Loucy (cell line): ENCODE measurements at regions not wholly inside any gene's neighbourhood (a gene's known extent, or its start where the extent isn't known, plus 50 kb on each side); places are given as distances from the start of the nearest gene placed in this dataset.

Source experiments
- CTCF ChIP-seq: fragments of 200-600 bp; sonication (generic); conservative IDR thresholded peaks from 2 replicates; pipeline ENCODE4 v1.5.1; 2014; ENCODE audit warnings: mild to moderate bottlenecking, antibody characterized with exemption, low read length
- EZH2phosphoT487 ChIP-seq: fragments of 200-600 bp; IDR thresholded peaks from 2 replicates; pipeline ENCODE4 v1.6.1; 2018; ENCODE audit warnings: antibody characterized with exemption, mild to moderate bottlenecking, moderate library complexity, borderline replicate concordance

- TF ChIP-seq CTCF (no peak), EZH2phosphoT487 (no peak)
Measured at GRCh38 chr16:35197656-35198055, 1738.2 kb downstream of the TP53TG3F start.
